ENCODE measurements at regions not wholly inside any gene's neighbourhood (a gene's known extent, or its start where the extent isn't known, plus 50 kb on each side); places are given as distances from the start of the nearest gene placed in this dataset.

DNA sequence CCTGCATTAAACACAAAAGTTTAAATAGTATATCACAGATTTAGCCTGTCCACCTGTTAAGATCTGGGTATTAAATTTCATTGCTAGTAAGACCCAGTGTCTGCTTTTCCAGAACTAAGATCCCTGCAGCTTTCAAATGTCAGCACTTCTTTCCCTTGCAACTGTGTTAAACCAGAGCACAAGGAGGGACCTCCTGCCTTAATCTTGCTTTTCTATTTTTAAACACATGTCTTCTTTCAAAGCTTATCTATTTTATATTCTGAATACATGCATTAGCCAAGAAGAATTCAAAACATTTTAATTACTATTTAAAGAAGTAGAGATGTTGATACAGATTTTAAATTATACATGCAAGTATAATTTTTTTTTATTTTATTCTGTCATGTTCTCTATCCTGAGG lies 315.1 kb downstream of the ARPP21 start:
- no peak for TF ChIP-seq POLR2AphosphoS5 (IDR thresholded peaks at IDR 0.05; ENCODE audit: borderline replicate concordance, low read depth, low read length)
- no peak for TF ChIP-seq EZH2 (IDR thresholded peaks at IDR 0.05)
- no peak for TF ChIP-seq FOXP2 (optimal IDR thresholded peaks at IDR 0.05; ENCODE audit: control extremely low read depth, extremely low read length, insufficient read depth)
